ENCODE measurements at regions not wholly inside any gene's neighbourhood (a gene's known extent, or its start where the extent isn't known, plus 50 kb on each side); places are given as distances from the start of the nearest gene placed in this dataset.

- Histone ChIP-seq H3K4me1 (ENCODE audit: control insufficient read depth in 4 of 4, insufficient read depth in 4 of 4, low read length in 3 of 4) (peaks cover 0 to 15% (median 9%) of the 10 kb centered on the region in 4 donors), H3K36me3 (ENCODE audit: control insufficient read depth in 4 of 4, insufficient read depth in 3 of 4, low read depth in 1 of 4, low read length in 3 of 4) (no peaks in the 10 kb centered on the region), H3K9me3 (ENCODE audit: control insufficient read depth in 4 of 4, low read length in 3 of 4) (no peaks in the 10 kb centered on the region), H3K9ac (ENCODE audit: low read depth in 1 of 2, low read length in 2 of 2) (no peak overlapping the region), H3K27me3 (ENCODE audit: control insufficient read depth in 4 of 4, insufficient read depth in 4 of 4, low read length in 3 of 4) (no peaks in the 10 kb centered on the region), H3K27ac (ENCODE audit: low read depth in 1 of 2, low read length in 2 of 2) (no peak overlapping the region), H3K4me3 (ENCODE audit: low read depth in 1 of 3, low read length in 3 of 3) (no peak overlapping the region)
- DNase-seq (ENCODE audit: low spot score) = no peak
- WGBS = 84% methylated on average over 3 of the region's 3 CpGs
- no peak for TF ChIP-seq REST (IDR thresholded peaks at IDR 0.05)
- no peak for TF ChIP-seq YY1 (IDR thresholded peaks at IDR 0.05)
- no peak for TF ChIP-seq HNF4A (conservative IDR thresholded peaks at IDR 0.05)
- no peak for TF ChIP-seq EGR1 (IDR thresholded peaks at IDR 0.05; ENCODE audit: low read depth in 2 of 2)
- no peak for TF ChIP-seq NR2F2 (IDR thresholded peaks at IDR 0.05)
- TF ChIP-seq RXRA (IDR thresholded peaks at IDR 0.05) = no peak
- TF ChIP-seq HNF4G (IDR thresholded peaks at IDR 0.05) = no peak
- TF ChIP-seq RAD21 (IDR thresholded peaks at IDR 0.05) = no peak
Observed at GRCh38 chr5:168132241-168132641, 159.2 kb upstream of the WWC1 start.

GRCh38 chr5:168135897-168136296 lies 155.5 kb upstream of the WWC1 start:
- Histone ChIP-seq H3K4me1 (ENCODE audit: control insufficient read depth in 4 of 4, insufficient read depth in 4 of 4, low read length in 3 of 4) (peaks cover 0 to 16% (median 11%) of the 10 kb centered on the region in 4 donors), H3K4me3 (ENCODE audit: low read depth in 1 of 3, low read length in 3 of 3) (no peak overlapping the region), H3K9ac (ENCODE audit: low read depth in 1 of 2, low read length in 2 of 2) (no peak overlapping the region), H3K9me3 (ENCODE audit: control insufficient read depth in 4 of 4, low read length in 3 of 4) (no peaks in the 10 kb centered on the region), H3K36me3 (ENCODE audit: control insufficient read depth in 4 of 4, insufficient read depth in 3 of 4, low read depth in 1 of 4, low read length in 3 of 4) (no peaks in the 10 kb centered on the region), H3K27ac (ENCODE audit: low read depth in 1 of 2, low read length in 2 of 2) (no peak overlapping the region), H3K27me3 (ENCODE audit: control insufficient read depth in 4 of 4, insufficient read depth in 4 of 4, low read length in 3 of 4) (no peaks in the 10 kb centered on the region)
- no peak for TF ChIP-seq MAX (IDR thresholded peaks at IDR 0.05)
- no peak for TF ChIP-seq RAD21 (IDR thresholded peaks at IDR 0.05)
- 77% methylated on average over 6 of the region's 6 CpGs for WGBS
- no peak for DNase-seq (ENCODE audit: low spot score)

- H3K27ac ChIP-seq (ENCODE audit: low read depth in 1 of 2, low read length in 2 of 2) = no peak overlapping the region
- 24% methylated on average over 5 of the region's 5 CpGs for WGBS
- DNase-seq (ENCODE audit: low spot score) = no peak
- peak; percentile 25 for TF ChIP-seq FOXA1 (IDR thresholded peaks at IDR 0.05)
- TF ChIP-seq HNF4A (conservative IDR thresholded peaks at IDR 0.05) = peak; percentile 70 to 90
- peak in 1 of 2 donors; percentile 28 for TF ChIP-seq GABPA (IDR thresholded peaks at IDR 0.05 in 1 of 2, conservative IDR thresholded peaks at IDR 0.05 in 1 of 2)
- no peak for TF ChIP-seq NR2F2 (IDR thresholded peaks at IDR 0.05)
- no peak for TF ChIP-seq CTCF (IDR thresholded peaks at IDR 0.05; ENCODE audit: low read depth, low read length, missing input control)
- TF ChIP-seq RXRA (IDR thresholded peaks at IDR 0.05) = peak in 1 of 2 donors; percentile 14
- no peak for TF ChIP-seq JUND (IDR thresholded peaks at IDR 0.05)
- TF ChIP-seq EGR1 (IDR thresholded peaks at IDR 0.05; ENCODE audit: low read depth in 2 of 2) = no peak
- peak in 1 of 2 donors; percentile 37 for TF ChIP-seq RAD21 (IDR thresholded peaks at IDR 0.05)
- no peak for TF ChIP-seq YY1 (IDR thresholded peaks at IDR 0.05)
- TF ChIP-seq ZBTB33 (IDR thresholded peaks at IDR 0.05) = no peak
- no peak for TF ChIP-seq MAX (IDR thresholded peaks at IDR 0.05)
- peak; percentile 82 for TF ChIP-seq FOXA2 (IDR thresholded peaks at IDR 0.05)
- TF ChIP-seq REST (IDR thresholded peaks at IDR 0.05) = no peak
- TF ChIP-seq SP1 (IDR thresholded peaks at IDR 0.05) = peak; percentile 90
Observed at GRCh38 chr5:168136340-168136739, 155.1 kb upstream of the WWC1 start.

More at GRCh38 chr5:168136340-168136739, 155.1 kb upstream of the WWC1 start:
- no peak overlapping the region for H3K4me3 ChIP-seq (ENCODE audit: low read depth in 1 of 3, low read length in 3 of 3)
- no peaks in the 10 kb centered on the region for H3K36me3 ChIP-seq (ENCODE audit: control insufficient read depth in 4 of 4, insufficient read depth in 3 of 4, low read depth in 1 of 4, low read length in 3 of 4)
- peaks cover 0 to 16% (median 11%) of the 10 kb centered on the region in 4 donors for H3K4me1 ChIP-seq (ENCODE audit: control insufficient read depth in 4 of 4, insufficient read depth in 4 of 4, low read length in 3 of 4)
- no peak overlapping the region for H3K9ac ChIP-seq (ENCODE audit: low read depth in 1 of 2, low read length in 2 of 2)
- no peaks in the 10 kb centered on the region for H3K9me3 ChIP-seq (ENCODE audit: control insufficient read depth in 4 of 4, low read length in 3 of 4)
- no peaks in the 10 kb centered on the region for H3K27me3 ChIP-seq (ENCODE audit: control insufficient read depth in 4 of 4, insufficient read depth in 4 of 4, low read length in 3 of 4)

Data from liver (tissue), 8 donors.